ENCODE measurements at regions not wholly inside any gene's neighbourhood (a gene's known extent, or its start where the extent isn't known, plus 50 kb on each side); places are given as distances from the start of the nearest gene placed in this dataset.

DNA sequence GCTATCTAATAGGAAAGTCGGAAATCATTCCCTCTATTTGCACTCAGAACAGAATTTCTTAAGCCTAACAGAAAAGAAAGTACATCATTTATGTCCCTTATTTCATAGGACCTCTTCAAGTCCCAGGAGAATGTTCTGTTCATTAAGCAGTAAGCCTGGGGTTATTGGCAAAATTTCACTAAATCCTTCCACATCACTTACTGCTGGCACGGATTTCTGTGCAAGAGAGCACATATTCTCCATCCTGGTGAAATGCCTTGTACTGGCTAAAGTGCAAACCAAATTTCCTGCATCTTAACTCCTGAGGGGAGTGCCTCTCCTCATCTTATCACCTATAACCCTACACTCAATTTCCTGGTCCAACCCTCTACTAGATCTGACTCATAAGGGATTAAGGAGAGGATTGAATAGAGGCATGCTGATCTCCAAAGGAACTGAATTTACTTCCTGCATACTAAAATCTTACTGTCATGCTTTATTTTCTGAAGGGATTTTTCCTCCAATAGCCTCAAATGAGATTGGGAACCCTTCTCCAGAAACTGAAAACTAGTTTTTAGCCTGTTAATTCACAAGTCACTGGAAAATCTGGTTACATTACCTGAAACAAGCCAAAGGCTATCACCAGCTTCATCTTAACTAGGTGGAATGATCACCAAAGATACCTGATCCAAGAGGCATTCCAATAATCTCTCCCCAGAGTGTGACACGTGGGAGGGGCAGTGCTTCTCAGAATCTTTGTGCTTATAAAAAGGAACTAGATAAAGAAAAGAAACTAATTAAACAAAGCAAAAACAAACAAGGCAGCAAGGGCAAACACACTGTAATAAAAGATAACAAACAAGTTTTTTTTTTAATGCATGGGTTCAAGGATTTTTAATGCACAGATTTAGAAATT, 311.1 kb downstream of the NR4A2 start:
- H3K4me3 ChIP-seq (replicated peaks in 1 of 3; ENCODE audit: insufficient read depth in 1 of 3, low read depth in 1 of 3, low read length in 3 of 3): no peak overlapping the region
- DNase-seq (ENCODE audit: low read depth, low spot score): no peak
- BruUV-seq (replicated peaks): no TSS peak
- ChIA-PET POLR2A (no interaction called here), CTCF (no interaction called here)
- no peaks in the 10 kb centered on the region for H3K4me1 ChIP-seq (ENCODE audit: control insufficient read depth, extremely low read depth, insufficient read depth, low read length)
- no peak overlapping the region for H3K4me2 ChIP-seq (ENCODE audit: insufficient read depth, low read length)
- H4K20me1 ChIP-seq (replicated peaks; ENCODE audit: control insufficient read depth, extremely low read depth, insufficient read depth, low read length): no peaks in the 10 kb centered on the region
- no peaks in the 10 kb centered on the region for H3K27me3 ChIP-seq (ENCODE audit: control insufficient read depth in 2 of 2, insufficient read depth in 2 of 2, low read length in 2 of 2)
- no peaks in the 10 kb centered on the region for H3K36me3 ChIP-seq (ENCODE audit: control insufficient read depth in 2 of 2, extremely low read depth in 1 of 2, insufficient read depth in 2 of 2, low read length in 2 of 2)
- H3K79me2 ChIP-seq (ENCODE audit: control insufficient read depth, insufficient read depth, low read length): no peaks in the 10 kb centered on the region
- H3K9me1 ChIP-seq (replicated peaks; ENCODE audit: control insufficient read depth, extremely low read depth, insufficient read depth, low read length): no peaks in the 10 kb centered on the region
- H3K9me3 ChIP-seq (replicated peaks; ENCODE audit: control insufficient read depth, insufficient read depth, low read length): no peaks in the 10 kb centered on the region
- H2AFZ ChIP-seq (ENCODE audit: low read depth, low read length): no peak overlapping the region
- no peak overlapping the region for H3K27ac ChIP-seq (ENCODE audit: insufficient read depth, low read depth, low read length)
- H3K9ac ChIP-seq (replicated peaks; ENCODE audit: extremely low read depth, insufficient read depth, low read length): no peak overlapping the region
- dilution Hi-C loops (cut with MboI; ENCODE audit: extremely low pct_ligation_motif_present, low sequenced_read_pairs) (no loop called here), intact Hi-C loops (cut with micrococcal nuclease) (no loop called here)
- TF ChIP-seq MYC (IDR thresholded peaks at IDR 0.05; ENCODE audit: low read depth, low read length) (no peak), FOS (IDR thresholded peaks at IDR 0.05; ENCODE audit: borderline replicate concordance, insufficient read depth, low read length) (no peak), JUN (IDR thresholded peaks at IDR 0.05; ENCODE audit: borderline replicate concordance, insufficient read depth, insufficient read length, low read depth) (no peak), POLR2A (IDR thresholded peaks at IDR 0.05; ENCODE audit: low read depth, low read length) (no peak), GATA2 (IDR thresholded peaks at IDR 0.05; ENCODE audit: insufficient read depth, insufficient read length, low read depth, low read length) (no peak), POLR2AphosphoS5 (IDR thresholded peaks at IDR 0.05; ENCODE audit: insufficient read depth, low read depth, low read length) (no peak), EZH2 (IDR thresholded peaks at IDR 0.05; ENCODE audit: borderline replicate concordance, low read depth, low read length, severe bottlenecking) (no peak)
- TF ChIP-seq, protein P1, sequence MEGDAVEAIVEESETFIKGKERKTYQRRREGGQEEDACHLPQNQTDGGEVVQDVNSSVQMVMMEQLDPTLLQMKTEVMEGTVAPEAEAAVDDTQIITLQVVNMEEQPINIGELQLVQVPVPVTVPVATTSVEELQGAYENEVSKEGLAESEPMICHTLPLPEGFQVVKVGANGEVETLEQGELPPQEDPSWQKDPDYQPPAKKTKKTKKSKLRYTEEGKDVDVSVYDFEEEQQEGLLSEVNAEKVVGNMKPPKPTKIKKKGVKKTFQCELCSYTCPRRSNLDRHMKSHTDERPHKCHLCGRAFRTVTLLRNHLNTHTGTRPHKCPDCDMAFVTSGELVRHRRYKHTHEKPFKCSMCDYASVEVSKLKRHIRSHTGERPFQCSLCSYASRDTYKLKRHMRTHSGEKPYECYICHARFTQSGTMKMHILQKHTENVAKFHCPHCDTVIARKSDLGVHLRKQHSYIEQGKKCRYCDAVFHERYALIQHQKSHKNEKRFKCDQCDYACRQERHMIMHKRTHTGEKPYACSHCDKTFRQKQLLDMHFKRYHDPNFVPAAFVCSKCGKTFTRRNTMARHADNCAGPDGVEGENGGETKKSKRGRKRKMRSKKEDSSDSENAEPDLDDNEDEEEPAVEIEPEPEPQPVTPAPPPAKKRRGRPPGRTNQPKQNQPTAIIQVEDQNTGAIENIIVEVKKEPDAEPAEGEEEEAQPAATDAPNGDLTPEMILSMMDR (IDR thresholded peaks at IDR 0.05; ENCODE audit: extremely low read depth in 1 of 2, insufficient read depth in 1 of 2, low read depth in 1 of 2, low read length in 2 of 2): no peak
- TF ChIP-seq, protein P2, sequence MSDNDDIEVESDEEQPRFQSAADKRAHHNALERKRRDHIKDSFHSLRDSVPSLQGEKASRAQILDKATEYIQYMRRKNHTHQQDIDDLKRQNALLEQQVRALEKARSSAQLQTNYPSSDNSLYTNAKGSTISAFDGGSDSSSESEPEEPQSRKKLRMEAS (IDR thresholded peaks at IDR 0.05; ENCODE audit: insufficient read depth, insufficient read length): no peak
- no peak for FAIRE-seq
